ENCODE measurements at regions not wholly inside any gene's neighbourhood (a gene's known extent, or its start where the extent isn't known, plus 50 kb on each side); places are given as distances from the start of the nearest gene placed in this dataset.
"Not testable (repeated sequence)": the region's sequence is repeated elsewhere in the genome, so short reads cannot be mapped to it uniquely, and the experiment has no call there.

GRCh38 chr4:77263247-77263646 is 106.2 kb downstream of the CCNG2 start:
- in situ Hi-C loops (cut with HindIII; ENCODE audit: low pct_unique_long_range_greater_than_20kb, low sequenced_read_pairs) (no loop called here), intact Hi-C loops (cut with micrococcal nuclease; ENCODE audit: unreplicated experiment) (no loop called here)
- no peak for TF ChIP-seq REST (IDR thresholded peaks at IDR 0.05; ENCODE audit: insufficient read depth in 1 of 2, low read depth in 2 of 2, low read length in 1 of 2)
- no peak for TF ChIP-seq POLR2AphosphoS5 (IDR thresholded peaks at IDR 0.05; ENCODE audit: low read depth, low read length)
- TF ChIP-seq TCF7L2 (IDR thresholded peaks at IDR 0.05; ENCODE audit: low read depth, low read length): no peak
- TF ChIP-seq CTCF (IDR thresholded peaks at IDR 0.05): no peak
- no peak for TF ChIP-seq SIN3A (IDR thresholded peaks at IDR 0.05; ENCODE audit: borderline replicate concordance, insufficient read depth, low read depth, low read length)

GRCh38 chr4:77263976-77264375 is 107.0 kb downstream of the CCNG2 start:
- in situ Hi-C loops (cut with HindIII; ENCODE audit: low pct_unique_long_range_greater_than_20kb, low sequenced_read_pairs); BruUV-seq (replicated peaks); H3K27me3 ChIP-seq (ENCODE audit: control insufficient read depth, insufficient read depth, low read length); H3K9me3 ChIP-seq (ENCODE audit: control insufficient read depth, insufficient read depth, low read depth, low read length); H3K27ac ChIP-seq (ENCODE audit: low read length); intact Hi-C loops (cut with micrococcal nuclease; ENCODE audit: unreplicated experiment); DNase-seq (ENCODE audit: low read depth, low spot score); CTCF ChIA-PET; H3K4me1 ChIP-seq (ENCODE audit: control insufficient read depth, insufficient read depth, low read length); H3K4me3 ChIP-seq (ENCODE audit: low read depth in 2 of 2, low read length in 2 of 2); ATAC-seq; H3K36me3 ChIP-seq (ENCODE audit: control insufficient read depth, insufficient read depth, low read length); POLR2A ChIA-PET: not testable (repeated sequence)

More at GRCh38 chr4:77263247-77263646, 106.2 kb downstream of the CCNG2 start:
- DNase-seq (ENCODE audit: low read depth, low spot score) (no peak), ATAC-seq (no peak)
- no peaks in the 10 kb centered on the region for H3K27me3 ChIP-seq (ENCODE audit: control insufficient read depth, insufficient read depth, low read length)
- no peaks in the 10 kb centered on the region for H3K36me3 ChIP-seq (ENCODE audit: control insufficient read depth, insufficient read depth, low read length)
- no TSS peak for BruUV-seq (replicated peaks)
- H3K4me3 ChIP-seq (ENCODE audit: low read depth in 2 of 2, low read length in 2 of 2): no peak overlapping the region
- no peak overlapping the region for H3K27ac ChIP-seq (ENCODE audit: low read length)
- ChIA-PET POLR2A (no interaction called here), CTCF (no interaction called here)
- no peaks in the 10 kb centered on the region for H3K4me1 ChIP-seq (ENCODE audit: control insufficient read depth, insufficient read depth, low read length)
- H3K9me3 ChIP-seq (ENCODE audit: control insufficient read depth, insufficient read depth, low read depth, low read length): no peaks in the 10 kb centered on the region

- intact Hi-C loops (cut with micrococcal nuclease; ENCODE audit: unreplicated experiment): no loop called here
- Histone ChIP-seq H3K27me3 (ENCODE audit: control insufficient read depth, insufficient read depth, low read length) (no peaks in the 10 kb centered on the region), H3K4me3 (ENCODE audit: low read depth in 2 of 2, low read length in 2 of 2) (no peak overlapping the region), H3K9me3 (ENCODE audit: control insufficient read depth, insufficient read depth, low read depth, low read length) (no peaks in the 10 kb centered on the region), H3K27ac (ENCODE audit: low read length) (no peak overlapping the region), H3K36me3 (ENCODE audit: control insufficient read depth, insufficient read depth, low read length) (no peaks in the 10 kb centered on the region), H3K4me1 (ENCODE audit: control insufficient read depth, insufficient read depth, low read length) (no peaks in the 10 kb centered on the region)
- ATAC-seq (no peak), DNase-seq (ENCODE audit: low read depth, low spot score) (no peak)
- TF ChIP-seq TCF7L2 (IDR thresholded peaks at IDR 0.05; ENCODE audit: low read depth, low read length) (no peak), SIN3A (IDR thresholded peaks at IDR 0.05; ENCODE audit: borderline replicate concordance, insufficient read depth, low read depth, low read length) (no peak), POLR2AphosphoS5 (IDR thresholded peaks at IDR 0.05; ENCODE audit: low read depth, low read length) (no peak), CTCF (IDR thresholded peaks at IDR 0.05) (no peak), REST (IDR thresholded peaks at IDR 0.05; ENCODE audit: insufficient read depth in 1 of 2, low read depth in 2 of 2, low read length in 1 of 2) (no peak)
- CTCF ChIA-PET: no interaction called here
- BruUV-seq (replicated peaks): no TSS peak
- POLR2A ChIA-PET: no interaction called here
- in situ Hi-C loops (cut with HindIII; ENCODE audit: low pct_unique_long_range_greater_than_20kb, low sequenced_read_pairs): no loop called here
These were observed 107.8 kb downstream of the CCNG2 start for GRCh38 chr4:77264826-77265225.

All from Panc1 (cell line).